Esophagus muscularis mucosa (tissue), 4 donors: ENCODE measurements at regions not wholly inside any gene's neighbourhood (a gene's known extent, or its start where the extent isn't known, plus 50 kb on each side); places are given as distances from the start of the nearest gene placed in this dataset.

Source experiments
- DNase-seq: peaks from one replicate; pipeline ENCODE4 v3.0.0-alpha.2; 2017; ENCODE audit errors: extremely low spot score
- H3K27ac ChIP-seq, 4 donors: fragments of 200-600 bp; sonication (generic); replicated peaks in 1 of 4; 1 replicate in 3 of 4; 2 replicates in 1 of 4; pipeline ENCODE4 v1.5.1; 2016 to 2019; ENCODE audit warnings: mild to moderate bottlenecking in 1 of 4
- H3K27me3 ChIP-seq, 4 donors: fragments of 200-600 bp; sonication (generic); one replicate each; pipeline versions ENCODE4 v1.5.1 to v1.6.0; 2016 to 2019
- H3K36me3 ChIP-seq, 4 donors: fragments of 200-600 bp; sonication (generic); one replicate each; pipeline ENCODE4 v1.5.1; 2016 to 2019
- H3K4me1 ChIP-seq, 4 donors: fragments of 200-600 bp; sonication (generic); one replicate each; pipeline ENCODE4 v1.5.1; 2016 to 2019
- H3K4me3 ChIP-seq, 4 donors: fragments of 200-600 bp; sonication (generic); 1 replicate in 2 of 4; 2 replicates in 2 of 4; pipeline ENCODE4 v1.5.1; 2016 to 2019; ENCODE audit warnings: mild to moderate bottlenecking in 4 of 4, moderate library complexity in 1 of 4
- H3K9me3 ChIP-seq, 4 donors: fragments of 200-600 bp; sonication (generic); 1 replicate in 3 of 4; 2 replicates in 1 of 4; pipeline ENCODE4 v1.5.1; 2016 to 2019
- EP300 ChIP-seq: sonication (generic); formaldehyde crosslinking; IDR thresholded peaks from one replicate; pipeline ENCODE4 v1.6.1; 2017; ENCODE audit warnings: antibody characterized with exemption
- POLR2A ChIP-seq: fragments of 450-650 bp; IDR thresholded peaks from one replicate; pipeline ENCODE4 v1.6.1; 2017; ENCODE audit warnings: antibody characterized with exemption, moderate library complexity, mild to moderate bottlenecking, low read depth
- POLR2AphosphoS5 ChIP-seq, 2 donors: sonication (generic); formaldehyde crosslinking; IDR thresholded peaks; one replicate each; pipeline ENCODE4 v1.6.1; 2017; ENCODE audit warnings: antibody characterized with exemption in 2 of 2
- WGBS: methylation state at CpG from one replicate; pipeline ENCODE4 v1.1.5; 2018; 5-methylcytosine and 5-hydroxymethylcytosine counted together
- intact Hi-C: fragments of 100-400 bp; cut with DNase I; formaldehyde crosslinking; loops from one replicate; pipeline ENCODE4 v1.15.1; 2023
- TF ChIP-seq, protein P1 (sequence below), 3 experiments: fragments of 200-600 bp in 2 of 3; fragments of 450-650 bp in 1 of 3; sonication (generic) in 2 of 3; IDR thresholded peaks; one replicate each; pipeline ENCODE4 v1.5.1; 2017 to 2019; ENCODE audit warnings: antibody characterized with exemption in 3 of 3, mild to moderate bottlenecking in 2 of 3, moderate library complexity in 1 of 3

DNA sequence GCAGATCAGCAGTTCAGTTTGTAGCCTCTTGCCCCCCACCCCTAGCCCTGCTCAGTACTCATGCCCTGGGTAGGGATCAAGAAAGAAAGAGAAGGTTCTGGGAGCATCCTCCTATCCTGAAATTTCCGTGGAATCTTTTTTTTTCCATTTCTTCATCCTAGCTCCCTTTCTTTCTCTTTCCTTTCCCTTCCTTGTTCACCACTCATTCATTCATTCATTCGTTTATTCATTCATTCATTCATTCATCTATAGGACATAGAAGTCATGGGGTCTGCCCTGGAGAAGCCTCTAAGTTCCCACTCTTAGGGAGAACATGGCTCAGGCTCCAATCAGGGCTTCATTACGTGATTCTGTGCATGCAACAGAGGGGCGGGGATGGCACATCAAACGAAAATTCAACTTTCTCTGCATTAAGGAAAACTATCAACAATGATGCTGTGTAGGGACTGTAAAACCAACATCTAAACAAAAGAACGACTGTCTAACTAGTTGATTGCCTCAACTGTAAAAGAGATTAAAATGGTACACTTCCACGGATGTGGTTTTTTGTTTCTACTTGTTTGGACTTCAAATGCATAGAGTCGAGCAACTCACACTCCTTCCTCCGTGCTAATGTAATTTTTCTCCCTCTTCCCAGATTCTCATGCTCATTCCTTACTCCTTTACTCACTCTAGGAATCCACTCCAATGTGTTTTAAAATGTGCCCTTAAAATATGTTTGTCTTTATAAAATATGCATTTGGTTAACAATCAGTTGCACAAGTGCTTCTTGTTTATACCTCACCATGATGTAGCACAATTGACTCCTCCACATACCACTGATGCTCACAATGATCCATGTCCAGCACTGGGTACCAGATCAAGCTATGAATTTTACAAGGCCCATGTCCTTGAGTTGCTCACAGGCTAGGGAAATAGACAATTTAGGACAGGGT is 101.2 kb upstream of the SLC2A1 start:
- Histone ChIP-seq H3K4me1 (peaks cover 2 to 15% (median 8%) of the 10 kb centered on the region in 4 donors), H3K4me3 (no peak overlapping the region), H3K27ac (no peak overlapping the region), H3K9me3 (no peaks in the 10 kb centered on the region), H3K36me3 (no peaks in the 10 kb centered on the region), H3K27me3 (peaks cover 0 to 20% (median 0%) of the 10 kb centered on the region in 4 donors)
- DNase-seq: no peak
- 89% methylated on average over 9 of the region's 9 CpGs for WGBS
- no peak for TF ChIP-seq EP300
- TF ChIP-seq POLR2AphosphoS5 (IDR thresholded peaks at IDR 0.05): no peak
- TF ChIP-seq, protein P1, sequence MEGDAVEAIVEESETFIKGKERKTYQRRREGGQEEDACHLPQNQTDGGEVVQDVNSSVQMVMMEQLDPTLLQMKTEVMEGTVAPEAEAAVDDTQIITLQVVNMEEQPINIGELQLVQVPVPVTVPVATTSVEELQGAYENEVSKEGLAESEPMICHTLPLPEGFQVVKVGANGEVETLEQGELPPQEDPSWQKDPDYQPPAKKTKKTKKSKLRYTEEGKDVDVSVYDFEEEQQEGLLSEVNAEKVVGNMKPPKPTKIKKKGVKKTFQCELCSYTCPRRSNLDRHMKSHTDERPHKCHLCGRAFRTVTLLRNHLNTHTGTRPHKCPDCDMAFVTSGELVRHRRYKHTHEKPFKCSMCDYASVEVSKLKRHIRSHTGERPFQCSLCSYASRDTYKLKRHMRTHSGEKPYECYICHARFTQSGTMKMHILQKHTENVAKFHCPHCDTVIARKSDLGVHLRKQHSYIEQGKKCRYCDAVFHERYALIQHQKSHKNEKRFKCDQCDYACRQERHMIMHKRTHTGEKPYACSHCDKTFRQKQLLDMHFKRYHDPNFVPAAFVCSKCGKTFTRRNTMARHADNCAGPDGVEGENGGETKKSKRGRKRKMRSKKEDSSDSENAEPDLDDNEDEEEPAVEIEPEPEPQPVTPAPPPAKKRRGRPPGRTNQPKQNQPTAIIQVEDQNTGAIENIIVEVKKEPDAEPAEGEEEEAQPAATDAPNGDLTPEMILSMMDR (IDR thresholded peaks at IDR 0.05): no peak
- no peak for TF ChIP-seq POLR2A
- intact Hi-C loops: no loop called here

DNA sequence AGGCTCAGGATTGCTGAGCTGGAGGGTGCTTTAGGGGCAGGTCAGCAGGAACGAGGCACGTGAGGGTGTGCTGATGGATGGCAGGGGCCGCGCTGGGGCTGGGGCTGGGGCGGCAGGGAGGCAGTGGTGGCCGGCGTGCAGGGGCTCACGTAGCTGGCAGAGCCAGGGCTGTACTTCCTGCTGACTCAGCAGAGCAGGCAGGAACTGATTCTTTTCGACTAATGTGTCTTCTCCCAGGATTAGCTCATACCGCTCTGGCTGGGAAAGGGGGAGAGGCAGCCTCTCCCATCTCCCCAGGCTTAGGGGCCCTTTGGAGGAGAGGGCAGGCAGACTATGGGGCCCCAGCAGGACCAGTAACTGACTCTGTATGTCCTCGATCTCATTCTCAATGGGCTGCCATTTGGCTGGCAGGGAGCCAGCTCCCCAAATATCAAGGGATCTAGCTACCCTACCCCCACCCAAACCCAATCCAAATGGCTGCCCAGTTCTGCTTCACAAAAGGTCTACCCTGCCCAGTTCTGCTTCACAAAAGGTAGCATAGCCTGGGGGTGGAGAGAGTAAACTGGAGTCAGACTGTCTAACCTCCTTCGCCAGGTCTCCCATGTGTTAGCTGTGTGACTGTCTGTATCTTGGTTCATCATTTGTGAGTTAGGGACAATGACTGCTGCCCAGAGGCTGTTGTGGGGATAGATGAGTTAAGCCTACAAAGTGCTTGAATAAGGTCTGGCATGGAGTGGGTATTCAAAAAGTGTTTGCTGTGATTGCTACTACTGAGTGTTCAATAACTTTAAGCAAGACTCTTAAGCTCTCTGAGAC is 100.1 kb upstream of the SLC2A1 start:
- no peak overlapping the region for H3K27ac ChIP-seq
- TF ChIP-seq EP300 (no peak), POLR2A (no peak), POLR2AphosphoS5 (IDR thresholded peaks at IDR 0.05) (no peak)
- TF ChIP-seq, protein P1 (IDR thresholded peaks at IDR 0.05): no peak
- no peaks in the 10 kb centered on the region for H3K9me3 ChIP-seq
- peaks cover 2 to 15% (median 8%) of the 10 kb centered on the region in 4 donors for H3K4me1 ChIP-seq
- H3K27me3 ChIP-seq: peaks cover 0 to 20% (median 0%) of the 10 kb centered on the region in 4 donors
- intact Hi-C loops: no loop called here
- no peak for DNase-seq
- 27% methylated on average over 11 of the region's 12 CpGs for whole genome bisulfite sequencing
- H3K36me3 ChIP-seq: no peaks in the 10 kb centered on the region
- no peak overlapping the region for H3K4me3 ChIP-seq

DNA sequence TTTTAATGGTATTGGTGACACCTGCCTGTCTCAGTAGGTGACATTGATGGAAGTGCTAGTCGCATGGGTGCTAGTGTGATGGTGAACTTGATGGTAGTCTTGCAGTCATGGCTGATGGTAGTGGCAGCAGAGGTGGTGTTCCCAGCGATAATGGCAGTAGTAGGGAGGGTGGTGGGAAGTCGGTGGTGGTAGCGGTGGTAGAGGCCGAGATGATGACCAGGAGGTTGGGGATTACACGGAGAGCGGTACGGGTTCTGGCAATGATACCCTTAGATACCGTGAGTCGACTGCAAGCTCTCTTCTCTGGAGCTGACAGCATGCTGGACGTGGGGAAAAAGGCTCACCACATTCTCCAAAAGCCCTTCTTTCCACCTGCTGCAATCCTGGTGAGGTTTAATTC is 99.4 kb upstream of the SLC2A1 start:
- Histone ChIP-seq H3K27me3 (peaks cover 0 to 20% (median 0%) of the 10 kb centered on the region in 4 donors), H3K4me1 (peaks cover 2 to 15% (median 8%) of the 10 kb centered on the region in 4 donors), H3K36me3 (no peaks in the 10 kb centered on the region), H3K27ac (no peak overlapping the region), H3K9me3 (no peaks in the 10 kb centered on the region), H3K4me3 (no peak overlapping the region)
- 94% methylated on average over 11 of the region's 11 CpGs for WGBS
- no peak for DNase-seq
- intact Hi-C loops: no loop called here
- TF ChIP-seq POLR2A: no peak
- TF ChIP-seq, protein P1 (IDR thresholded peaks at IDR 0.05): no peak
- no peak for TF ChIP-seq EP300
- no peak for TF ChIP-seq POLR2AphosphoS5 (IDR thresholded peaks at IDR 0.05)

DNA sequence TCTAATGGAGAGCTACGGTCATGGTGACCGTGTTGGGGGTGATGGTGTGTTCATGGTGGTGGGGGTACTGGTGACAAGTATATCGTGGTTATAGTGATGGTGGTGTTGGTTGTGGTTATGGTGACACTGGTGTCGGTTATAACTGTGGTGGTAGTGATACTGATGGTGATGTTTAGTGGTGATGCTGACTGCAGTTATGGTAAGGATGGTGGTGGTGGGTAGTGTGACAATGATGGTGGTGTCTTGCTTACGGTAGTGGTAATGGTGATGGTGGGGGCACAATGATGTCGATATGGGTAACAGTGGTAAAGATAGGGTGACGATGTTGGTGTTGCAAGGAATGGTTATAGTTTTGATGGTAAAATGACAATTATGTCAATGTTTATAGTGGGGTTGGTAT is 98.9 kb upstream of the SLC2A1 start:
- peaks cover 2 to 15% (median 8%) of the 10 kb centered on the region in 4 donors for H3K4me1 ChIP-seq
- DNase-seq: no peak
- H3K27me3 ChIP-seq: peaks cover 0 to 20% (median 0%) of the 10 kb centered on the region in 4 donors
- WGBS: 96% methylated on average over 7 of the region's 7 CpGs
- TF ChIP-seq EP300 (no peak), POLR2AphosphoS5 (IDR thresholded peaks at IDR 0.05) (no peak), POLR2A (no peak)
- TF ChIP-seq, protein P1 (IDR thresholded peaks at IDR 0.05): no peak
- H3K36me3 ChIP-seq: no peaks in the 10 kb centered on the region
- intact Hi-C loops: no loop called here
- peak overlapping the region in 1 of 4 donors; percentile 32 for H3K27ac ChIP-seq
- H3K9me3 ChIP-seq: no peaks in the 10 kb centered on the region
- H3K4me3 ChIP-seq: no peak overlapping the region
